Medulla oblongata (tissue), 1 donor: ENCODE measurements at regions not wholly inside any gene's neighbourhood (a gene's known extent, or its start where the extent isn't known, plus 50 kb on each side); places are given as distances from the start of the nearest gene placed in this dataset.

ENCODE experiments used
- DNase-seq: peaks from one replicate; pipeline ENCODE4 v3.0.0-alpha.2; 2015; ENCODE audit errors: extremely low spot score

DNA sequence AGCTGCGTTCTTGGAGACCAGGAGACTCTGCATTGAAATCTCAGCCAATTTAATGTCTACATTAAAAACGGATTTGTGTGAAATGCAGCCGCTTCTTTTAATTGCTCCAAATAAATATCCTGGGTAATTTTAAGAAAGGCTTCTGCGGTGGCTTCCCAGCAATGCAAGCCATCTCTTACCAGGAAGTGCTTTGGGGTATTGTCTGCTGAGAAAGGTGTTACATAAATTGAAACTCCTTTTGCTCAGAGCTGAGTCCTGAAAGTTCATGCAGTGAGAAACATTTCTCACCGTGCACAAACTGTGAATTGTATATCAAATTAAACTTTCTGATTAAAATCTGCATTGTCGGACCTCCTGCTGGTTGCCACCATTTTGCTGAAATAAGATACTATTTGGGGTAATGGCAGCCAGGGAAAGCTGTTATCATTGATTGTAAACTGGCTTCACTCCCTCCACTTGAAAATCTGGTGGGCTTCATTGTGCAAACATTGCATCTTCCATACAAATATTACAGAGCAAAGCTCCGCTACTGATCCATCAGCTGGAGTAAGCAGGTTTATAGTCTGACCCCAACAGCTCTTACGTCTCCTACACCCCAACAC lies 59.5 kb downstream of the ZIC5 start:
- no peak for DNase-seq

- DNase-seq: no peak
These were observed 60.2 kb downstream of the ZIC5 start for GRCh38 chr13:99911069-99911964.

DNA sequence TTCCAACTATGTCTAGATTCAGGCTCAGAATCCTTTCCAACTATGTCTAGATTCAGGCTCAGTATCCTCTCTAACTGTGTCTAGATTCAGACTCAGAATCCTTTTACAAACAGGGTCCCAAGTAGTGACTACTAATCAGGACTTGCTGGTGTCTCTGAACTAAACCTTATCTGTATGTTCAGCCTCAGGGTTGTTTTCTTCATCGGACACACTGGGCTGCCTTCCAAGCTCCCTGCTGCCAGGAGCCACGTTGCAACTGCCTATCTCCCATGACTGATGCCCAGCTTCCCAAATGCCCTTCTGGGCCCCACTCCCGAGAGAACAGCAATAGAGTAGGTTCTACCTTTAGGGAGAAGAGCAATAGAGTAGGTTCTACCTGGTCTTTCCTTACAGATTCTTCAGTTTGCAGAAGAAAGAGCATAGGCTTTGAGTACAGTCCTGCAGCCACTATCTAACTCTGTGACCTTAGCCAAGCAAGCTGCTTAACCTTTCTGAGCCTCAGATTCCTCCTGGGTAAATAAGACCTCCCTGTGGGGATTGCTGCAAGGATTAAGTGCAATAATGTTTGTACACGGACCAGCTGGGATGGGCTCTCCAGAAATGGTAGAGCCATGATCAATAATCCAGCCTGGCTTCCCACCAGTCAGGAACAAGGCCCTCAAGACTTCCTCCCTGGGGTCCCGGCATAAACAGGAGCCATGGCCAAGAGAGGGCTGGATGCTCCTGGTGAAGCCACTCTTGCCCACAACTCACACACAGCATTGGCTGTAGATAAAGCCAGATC lies 61.5 kb downstream of the ZIC5 start:
- no peak for DNase-seq

GRCh38 chr13:99909097-99909835 lies 62.3 kb downstream of the ZIC5 start:
- DNase-seq: no peak

DNA sequence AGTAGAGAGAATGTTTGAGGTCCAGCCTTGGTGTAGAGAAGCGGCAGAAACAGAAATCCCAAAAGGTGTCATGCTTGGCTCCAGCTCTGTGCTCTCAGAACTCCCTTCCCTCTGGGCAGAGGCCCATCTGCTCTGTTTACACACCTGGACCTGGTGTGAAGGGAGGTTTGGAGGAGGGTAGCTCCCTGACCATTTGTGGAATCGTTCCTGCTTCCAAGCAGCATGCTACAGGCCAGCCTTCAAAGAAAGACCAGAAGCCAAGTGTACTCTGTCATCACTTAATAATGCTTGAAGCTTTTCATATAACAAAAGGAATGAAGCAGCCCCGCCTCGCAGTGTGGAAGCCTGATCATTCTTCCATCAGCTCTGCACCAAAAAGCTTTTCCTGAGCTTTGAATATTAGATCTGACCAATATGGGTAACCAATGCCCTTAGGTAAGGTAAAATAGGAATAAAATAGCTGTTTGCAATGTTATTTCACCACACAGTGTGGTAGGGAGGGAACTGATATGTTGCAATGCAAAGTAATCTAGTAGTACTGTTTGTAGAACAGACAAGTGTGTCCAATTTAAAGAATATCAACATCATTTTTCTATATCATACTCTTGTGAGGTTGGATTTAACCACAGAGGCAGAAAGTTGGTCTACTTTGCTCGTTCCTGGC lies 63.3 kb downstream of the ZIC5 start:
- DNase-seq: no peak

DNA sequence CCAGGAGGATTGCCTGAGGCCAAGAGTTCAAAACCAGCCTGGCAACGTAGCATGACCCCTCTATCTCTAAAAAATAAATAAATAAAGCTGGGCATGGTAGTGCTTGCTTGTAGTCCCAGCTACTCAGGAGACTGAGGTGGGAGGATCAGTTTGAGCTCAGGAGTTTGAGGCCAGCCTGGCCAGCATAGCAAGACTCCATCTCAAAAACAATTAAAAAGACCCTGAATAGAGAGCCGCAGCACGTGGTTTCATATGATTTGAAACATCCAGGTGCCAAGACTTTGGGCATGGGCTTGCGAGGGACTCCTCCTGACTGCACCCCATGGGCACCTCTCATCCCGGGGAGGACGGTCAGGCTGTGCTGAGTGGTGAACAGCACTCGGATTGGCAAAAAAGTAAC lies 63.9 kb downstream of the ZIC5 start:
- no peak for DNase-seq

GRCh38 chr13:99907038-99907437 lies 64.5 kb downstream of the ZIC5 start:
- DNase-seq: no peak

DNA sequence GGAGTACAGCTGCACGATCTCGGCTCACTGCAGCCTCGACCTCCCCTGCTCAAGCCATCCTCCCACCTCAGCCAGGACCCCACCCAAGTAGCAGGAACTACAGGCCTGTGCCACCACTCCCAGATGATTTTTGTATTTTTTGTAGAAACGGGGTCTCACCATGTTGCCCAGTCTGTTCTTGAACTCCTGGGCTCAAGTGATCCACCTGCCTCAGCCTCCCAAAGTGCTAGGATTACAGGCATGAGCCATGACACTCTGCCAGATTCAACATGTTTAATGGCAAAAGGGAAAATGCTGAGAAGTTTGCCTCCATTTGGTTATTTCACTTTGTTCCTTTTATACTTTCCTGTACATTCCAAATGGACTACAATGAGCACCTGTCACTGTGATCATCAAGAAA lies 65.8 kb downstream of the ZIC5 start:
- no peak for DNase-seq

DNA sequence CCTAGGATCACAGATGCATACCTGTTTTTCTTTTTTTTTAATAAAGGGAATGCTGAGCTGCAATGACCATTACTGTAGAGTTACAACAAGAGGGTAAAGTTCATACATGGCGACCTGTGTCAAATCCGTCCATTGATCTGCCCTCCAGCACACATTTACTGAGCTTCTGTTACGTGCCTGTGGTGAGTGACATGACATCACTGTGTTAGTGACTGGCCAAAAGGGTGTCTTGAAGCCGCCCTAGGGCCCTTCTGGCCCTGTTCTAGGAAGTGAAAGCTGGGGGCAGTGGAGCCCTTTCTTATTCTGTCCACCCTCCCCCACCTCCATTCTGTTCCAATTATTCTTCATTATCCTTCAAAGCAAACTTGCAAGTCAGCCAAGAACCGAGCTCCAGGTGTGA lies 66.3 kb downstream of the ZIC5 start:
- no peak for DNase-seq

DNA sequence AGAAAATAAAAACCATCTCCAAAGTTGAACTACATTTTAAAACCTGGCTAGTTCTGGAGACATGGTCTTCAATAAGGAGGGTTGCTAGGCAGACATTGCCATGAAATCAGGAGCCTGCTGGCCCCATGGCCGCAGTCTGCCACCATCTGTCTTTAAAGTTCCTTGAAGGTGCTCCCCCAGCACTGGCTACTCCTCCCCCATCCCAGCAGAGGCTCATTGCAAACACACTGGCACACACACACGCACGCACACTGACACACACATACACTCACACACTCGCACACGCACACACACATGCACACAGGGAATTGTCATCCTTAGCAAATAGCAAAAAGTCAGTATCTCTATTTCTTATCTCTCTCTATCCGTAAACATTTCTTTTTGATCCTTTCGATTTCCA lies 68.4 kb downstream of the ZIC5 start:
- DNase-seq: no peak

- no peak for DNase-seq
These were observed 68.9 kb downstream of the ZIC5 start for GRCh38 chr13:99902657-99903056.

DNA sequence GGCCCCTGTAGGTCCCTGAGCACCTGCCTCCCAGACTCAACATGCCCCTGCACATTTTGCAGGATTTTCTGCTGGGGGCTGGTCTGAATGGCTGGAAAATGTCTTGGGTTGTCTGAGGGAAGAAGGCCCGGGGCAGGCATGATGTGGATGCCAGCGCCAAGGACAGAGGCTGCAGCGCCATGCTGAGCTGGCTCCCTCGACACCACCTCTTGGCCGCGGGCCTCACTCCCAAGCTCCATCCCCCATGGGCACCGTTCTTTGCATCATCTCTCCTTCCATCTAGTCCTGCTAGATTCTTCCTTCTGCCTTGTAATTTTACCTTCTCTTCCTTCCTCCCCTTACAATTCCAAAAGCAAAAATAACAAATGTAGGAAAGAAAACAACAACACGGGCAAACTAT lies 70.6 kb downstream of the ZIC5 start:
- no peak for DNase-seq

- DNase-seq: no peak
These were observed 73.1 kb downstream of the ZIC5 start for GRCh38 chr13:99898421-99898820.

DNA sequence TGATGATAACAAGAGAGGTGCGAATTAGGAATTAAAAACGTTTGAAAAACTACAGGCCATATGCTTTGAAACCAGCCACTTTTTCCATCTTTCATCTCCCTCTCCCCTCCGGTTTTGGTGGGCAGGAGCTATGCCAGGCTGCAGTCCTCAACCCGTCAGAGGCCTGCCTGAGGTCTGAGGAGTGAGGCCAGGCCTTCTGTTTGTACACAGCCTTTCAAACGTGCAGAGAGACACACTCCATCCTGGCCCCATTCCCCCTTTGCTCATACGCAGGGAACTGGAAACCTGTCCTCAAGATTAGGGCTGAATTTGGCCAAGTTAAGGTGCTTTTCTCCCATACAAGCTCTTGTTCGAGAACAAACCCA lies 74.5 kb downstream of the ZIC5 start:
- DNase-seq: no peak

GRCh38 chr13:99896369-99897075 lies 75.0 kb downstream of the ZIC5 start:
- no peak for DNase-seq

DNA sequence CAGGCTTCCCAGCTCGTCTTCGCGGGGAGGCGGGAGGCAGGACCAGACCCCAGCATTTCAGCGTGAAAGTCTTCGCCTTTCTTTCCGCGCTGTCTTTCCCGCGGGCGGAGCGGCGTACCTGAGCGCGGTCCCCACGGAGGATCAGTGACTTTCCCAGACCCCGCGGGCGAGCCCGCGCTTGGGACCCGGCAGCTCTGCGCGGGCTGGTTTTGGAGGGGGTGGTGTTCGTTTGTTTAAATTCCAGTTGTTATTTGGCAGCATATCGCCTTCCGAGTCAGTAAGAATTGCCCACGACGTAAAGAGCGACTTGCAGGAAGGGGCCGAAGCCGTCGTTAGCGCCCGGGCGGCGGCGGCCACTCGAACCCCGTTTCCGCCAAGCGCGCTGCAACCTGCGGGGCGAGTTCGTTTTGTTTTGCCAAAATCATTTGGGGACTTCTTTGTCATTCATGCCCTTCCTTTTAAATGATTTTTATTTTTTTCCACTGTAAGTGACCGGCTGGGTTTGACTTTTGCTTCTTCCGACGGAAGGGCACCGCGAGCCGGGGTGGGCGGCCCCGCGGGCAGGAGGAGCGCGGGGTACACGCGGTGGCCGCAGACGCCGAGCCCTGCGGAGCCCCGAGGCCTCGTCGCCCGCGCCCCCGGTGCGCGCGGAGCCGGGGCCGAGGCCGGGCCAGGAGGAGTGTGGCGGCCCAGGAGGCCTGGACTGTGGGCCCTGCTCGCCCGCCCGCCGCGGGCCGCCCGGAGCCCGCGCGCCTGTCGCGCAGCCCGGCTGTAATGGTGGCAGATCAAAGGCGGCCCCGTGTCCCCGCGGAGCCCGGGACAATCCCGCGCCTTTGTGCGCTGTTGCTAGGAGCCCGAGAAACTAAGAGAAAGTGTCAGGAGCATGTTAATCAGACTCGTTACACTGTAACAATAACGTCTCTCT lies 75.9 kb downstream of the ZIC5 start:
- DNase-seq: no peak

DNA sequence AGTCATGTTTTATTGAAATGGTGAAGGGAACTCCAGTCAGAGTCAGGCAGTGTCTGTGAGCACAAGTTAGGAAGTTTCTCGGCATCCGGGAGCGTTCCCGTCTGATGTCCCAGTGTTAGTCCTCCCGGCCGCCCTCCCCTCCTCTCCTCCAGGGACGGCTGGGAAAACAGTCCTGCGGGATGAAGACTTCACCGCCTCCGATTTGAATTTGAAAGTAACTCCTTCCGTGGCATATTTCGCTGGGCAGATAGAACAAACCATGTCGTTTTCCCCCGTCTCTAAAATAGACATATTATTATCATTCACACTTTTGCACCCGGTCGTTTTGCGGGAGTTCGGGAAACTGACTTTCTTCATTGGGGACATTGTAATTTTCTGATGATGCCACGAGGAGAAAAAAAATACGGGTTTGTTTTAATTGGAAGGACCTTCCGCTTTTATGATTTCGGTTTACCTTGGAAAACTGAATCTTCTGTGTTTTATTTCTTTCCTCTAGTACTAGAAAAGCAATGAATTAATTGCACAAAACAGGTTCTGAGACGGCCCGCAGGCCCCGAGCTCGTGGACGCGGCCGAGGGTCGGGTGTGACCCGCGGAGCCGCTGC lies 76.6 kb downstream of the ZIC5 start:
- DNase-seq: no peak

- DNase-seq: no peak
These were observed 77.3 kb downstream of the ZIC5 start for GRCh38 chr13:99894105-99894839.

- no peak for DNase-seq
These were observed 78.0 kb downstream of the ZIC5 start for GRCh38 chr13:99893567-99893966.
